ES-I3 (cell line): ENCODE measurements at regions not wholly inside any gene's neighbourhood (a gene's known extent, or its start where the extent isn't known, plus 50 kb on each side); places are given as distances from the start of the nearest gene placed in this dataset.
"Not testable (repeated sequence)": the region's sequence is repeated elsewhere in the genome, so short reads cannot be mapped to it uniquely, and the experiment has no call there.

Experiments used
- H3K36me3 ChIP-seq: 2 replicates; pipeline ENCODE4 v1.6.1; 2013; ENCODE audit warnings: mild to moderate bottlenecking, low read length, control low read depth, moderate library complexity; ENCODE audit not compliant: insufficient read depth
- H3K4me1 ChIP-seq: 2 replicates; pipeline ENCODE4 v1.6.1; 2013; ENCODE audit warnings: mild to moderate bottlenecking, control low read depth, low read length; ENCODE audit not compliant: insufficient read depth
- H3K9ac ChIP-seq: 2 replicates; pipeline ENCODE4 v1.6.1; 2013; ENCODE audit warnings: low read depth, mild to moderate bottlenecking, low read length, moderate library complexity
- H3K9me3 ChIP-seq: 2 replicates; pipeline ENCODE4 v1.6.1; 2013; ENCODE audit warnings: mild to moderate bottlenecking, low read length, moderate library complexity; ENCODE audit not compliant: control insufficient read depth, insufficient read depth

DNA sequence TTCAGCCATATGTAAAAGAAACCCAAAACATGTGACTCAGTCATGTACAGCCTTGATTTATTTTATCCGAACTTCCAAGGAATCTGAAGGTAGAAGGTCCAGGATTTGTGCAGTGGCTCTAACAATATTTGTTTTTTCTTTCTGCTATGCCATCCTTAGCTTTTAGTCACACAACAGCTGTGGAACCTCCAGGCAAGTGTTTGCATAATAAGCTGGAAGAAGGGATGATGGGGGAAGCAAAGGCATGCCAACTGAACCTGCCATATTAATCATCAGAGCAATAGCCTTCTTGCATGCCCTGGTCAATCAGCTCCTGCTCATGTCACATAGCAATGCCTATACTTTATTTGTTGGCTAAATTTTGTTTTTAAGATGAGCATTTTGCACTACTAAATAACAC lies 444.7 kb upstream of the ARPP21 start:
- Histone ChIP-seq H3K4me1 (no peaks in the 10 kb centered on the region), H3K9me3 (no peaks in the 10 kb centered on the region), H3K36me3 (no peaks in the 10 kb centered on the region), H3K9ac (no peak overlapping the region)

- Histone ChIP-seq H3K9ac (no peak overlapping the region), H3K36me3 (no peaks in the 10 kb centered on the region), H3K9me3 (no peaks in the 10 kb centered on the region), H3K4me1 (no peaks in the 10 kb centered on the region)
These were observed 440.5 kb upstream of the ARPP21 start for GRCh38 chr3:35198857-35199256.

DNA sequence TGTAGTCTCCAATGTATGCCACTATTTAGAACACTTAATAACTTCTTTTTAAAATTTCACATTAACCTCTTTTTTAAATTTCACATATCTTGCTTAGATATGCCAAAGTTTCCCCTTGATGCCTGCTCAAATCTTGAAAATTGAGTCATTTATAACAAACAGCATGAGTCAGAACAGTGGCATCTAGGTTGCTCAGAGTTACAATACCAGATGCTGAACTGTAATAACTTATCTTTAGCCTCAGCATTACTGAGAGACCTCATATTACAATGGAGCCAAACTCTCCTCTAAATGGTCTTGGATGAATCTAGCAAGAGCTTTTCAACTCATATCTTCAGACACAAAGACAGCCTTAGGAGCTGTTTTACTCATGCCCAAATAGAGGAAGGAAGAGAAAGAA lies 439.3 kb upstream of the ARPP21 start:
- Histone ChIP-seq H3K4me1 (no peaks in the 10 kb centered on the region), H3K9me3 (no peaks in the 10 kb centered on the region), H3K36me3 (no peaks in the 10 kb centered on the region), H3K9ac (no peak overlapping the region)

DNA sequence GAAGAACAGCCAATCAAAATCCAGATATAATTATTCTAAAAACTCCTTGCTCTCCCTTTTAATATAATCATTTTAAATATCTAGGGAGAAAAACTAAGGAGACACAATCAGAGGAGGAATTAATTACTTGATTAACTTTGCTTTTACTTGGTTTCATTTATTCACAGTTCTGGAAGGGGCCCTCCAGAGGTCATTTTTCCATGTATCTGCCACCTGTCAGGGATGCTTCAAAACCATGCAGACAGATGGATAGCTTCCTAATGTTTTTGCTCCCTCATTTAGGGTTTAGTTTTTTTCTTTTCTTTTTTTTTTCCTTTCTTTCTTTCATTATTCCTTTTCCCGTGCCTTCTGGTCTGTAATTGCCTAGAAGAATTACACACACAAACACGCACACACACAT lies 438.1 kb upstream of the ARPP21 start:
- no peaks in the 10 kb centered on the region for H3K36me3 ChIP-seq
- H3K4me1 ChIP-seq = no peaks in the 10 kb centered on the region
- H3K9ac ChIP-seq = no peak overlapping the region
- no peaks in the 10 kb centered on the region for H3K9me3 ChIP-seq

GRCh38 chr3:35215525-35216500 lies 423.5 kb upstream of the ARPP21 start:
- Histone ChIP-seq H3K9ac (no peak overlapping the region), H3K4me1 (no peaks in the 10 kb centered on the region), H3K9me3 (no peaks in the 10 kb centered on the region), H3K36me3 (no peaks in the 10 kb centered on the region)

DNA sequence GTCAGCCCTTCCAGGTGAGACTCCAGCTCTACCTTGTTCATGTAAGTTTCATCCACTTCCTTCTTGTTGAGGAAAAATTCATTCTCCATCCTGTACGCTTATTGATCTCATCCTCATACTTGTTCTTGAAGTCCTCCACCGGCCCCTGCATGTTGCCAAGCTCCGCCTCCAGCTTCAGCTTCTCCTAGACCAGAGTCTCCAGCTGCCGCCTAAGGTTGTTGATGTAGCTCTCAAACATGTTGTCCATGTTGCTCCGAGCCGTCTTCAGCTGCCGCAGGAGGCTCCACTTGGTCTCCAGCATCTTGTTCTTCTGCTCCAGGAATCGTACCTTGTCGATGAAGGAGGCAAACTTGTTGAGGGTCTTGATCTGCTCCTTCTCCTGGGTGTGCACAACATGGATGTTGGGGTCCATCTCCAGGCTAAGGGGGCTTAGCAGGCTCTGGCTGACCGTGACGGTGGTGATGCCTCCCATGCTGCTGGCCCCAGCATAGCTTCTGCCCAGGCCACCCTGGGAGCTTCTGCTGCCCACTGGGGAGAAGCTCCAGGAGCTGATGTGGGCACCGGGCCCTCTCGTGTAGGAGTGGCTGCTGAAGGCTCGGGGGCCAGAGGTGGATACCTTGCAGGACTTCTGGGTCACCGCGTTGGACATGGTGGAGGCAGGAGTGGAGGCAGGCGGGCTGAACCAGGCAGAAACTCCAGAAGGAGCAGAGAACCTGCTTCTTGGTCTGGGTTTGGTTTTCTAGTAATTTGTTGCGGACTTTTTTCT lies 422.6 kb upstream of the ARPP21 start:
- H3K4me1 ChIP-seq = no peaks in the 10 kb centered on the region
- H3K36me3 ChIP-seq = no peaks in the 10 kb centered on the region
- H3K9me3 ChIP-seq = no peaks in the 10 kb centered on the region
- no peak overlapping the region for H3K9ac ChIP-seq

GRCh38 chr3:35223632-35224394 lies 415.5 kb upstream of the ARPP21 start:
- Histone ChIP-seq H3K36me3 (no peaks in the 10 kb centered on the region), H3K4me1 (no peaks in the 10 kb centered on the region), H3K9me3 (no peaks in the 10 kb centered on the region), H3K9ac (no peak overlapping the region)

DNA sequence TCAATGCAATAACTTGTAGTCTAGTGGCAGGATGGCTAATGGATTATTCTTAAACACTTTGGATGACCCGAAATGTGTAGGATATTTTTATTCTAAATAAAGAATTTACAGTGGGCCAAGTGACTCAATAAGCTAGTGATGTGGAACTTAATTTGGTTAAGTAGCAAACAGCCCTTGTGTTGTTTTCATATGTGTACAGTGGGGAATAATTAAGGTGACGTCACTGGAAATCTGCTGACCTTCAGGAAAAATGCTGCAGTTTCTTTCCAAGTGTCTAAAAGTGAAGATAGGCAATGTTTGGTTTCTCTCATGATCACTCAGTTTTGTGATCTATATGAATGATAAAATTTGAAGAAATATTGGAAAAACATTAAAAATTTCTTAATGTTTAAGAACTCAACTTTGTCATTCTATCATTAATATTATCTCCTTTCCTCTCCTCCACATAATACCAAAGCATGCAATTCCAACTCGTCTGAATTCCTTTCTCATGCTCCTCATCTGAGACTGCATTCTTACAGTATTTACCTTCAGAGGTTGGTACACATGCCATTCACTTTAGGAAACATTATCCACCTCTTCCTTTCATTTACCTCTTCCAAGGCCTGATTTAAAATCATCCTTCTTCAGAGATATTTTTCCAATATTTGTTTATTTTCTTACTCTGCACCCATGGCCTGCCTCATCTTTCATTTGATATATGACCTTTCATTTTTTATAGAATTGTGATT lies 414.6 kb upstream of the ARPP21 start:
- no peaks in the 10 kb centered on the region for H3K36me3 ChIP-seq
- no peak overlapping the region for H3K9ac ChIP-seq
- no peaks in the 10 kb centered on the region for H3K9me3 ChIP-seq
- no peaks in the 10 kb centered on the region for H3K4me1 ChIP-seq

- Histone ChIP-seq H3K9ac (no peak overlapping the region), H3K36me3 (no peaks in the 10 kb centered on the region), H3K9me3 (no peaks in the 10 kb centered on the region), H3K4me1 (no peaks in the 10 kb centered on the region)
These were observed 398.1 kb upstream of the ARPP21 start for GRCh38 chr3:35241236-35241635.

- no peaks in the 10 kb centered on the region for H3K9me3 ChIP-seq
- H3K4me1 ChIP-seq = no peaks in the 10 kb centered on the region
These were observed 384.4 kb upstream of the ARPP21 start for GRCh38 chr3:35254917-35255316.

DNA sequence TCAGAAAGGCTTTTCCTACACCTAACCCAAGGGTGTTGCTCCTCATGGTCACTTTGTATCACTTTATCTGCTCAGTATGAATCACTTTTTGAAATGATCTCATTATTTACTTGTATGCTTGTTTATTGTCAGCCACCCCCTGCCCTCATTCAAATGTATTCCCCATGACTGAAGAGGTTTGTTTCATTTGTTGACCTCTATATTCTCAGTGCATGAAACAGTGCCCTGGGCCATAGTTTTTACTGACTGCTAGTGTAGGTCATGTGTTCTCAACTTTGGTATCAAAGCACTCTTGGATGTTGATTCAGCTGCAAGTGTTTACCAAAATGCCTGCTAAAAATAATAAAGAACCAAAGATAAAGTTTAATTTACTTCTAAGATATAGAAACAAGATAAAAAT lies 381.7 kb upstream of the ARPP21 start:
- H3K36me3 ChIP-seq = no peaks in the 10 kb centered on the region
- H3K9me3 ChIP-seq = no peaks in the 10 kb centered on the region
- no peak overlapping the region for H3K9ac ChIP-seq
- no peaks in the 10 kb centered on the region for H3K4me1 ChIP-seq

More at GRCh38 chr3:35254917-35255316, 384.4 kb upstream of the ARPP21 start:
- H3K36me3 ChIP-seq = no peaks in the 10 kb centered on the region
- no peak overlapping the region for H3K9ac ChIP-seq

- H3K4me1 ChIP-seq = no peaks in the 10 kb centered on the region
- no peaks in the 10 kb centered on the region for H3K9me3 ChIP-seq
- no peak overlapping the region for H3K9ac ChIP-seq
- no peaks in the 10 kb centered on the region for H3K36me3 ChIP-seq
These were observed 376.9 kb upstream of the ARPP21 start for GRCh38 chr3:35262406-35262805.

GRCh38 chr3:35263477-35263876 lies 375.8 kb upstream of the ARPP21 start:
- no peaks in the 10 kb centered on the region for H3K9me3 ChIP-seq
- no peak overlapping the region for H3K9ac ChIP-seq
- no peaks in the 10 kb centered on the region for H3K36me3 ChIP-seq
- H3K4me1 ChIP-seq = no peaks in the 10 kb centered on the region

DNA sequence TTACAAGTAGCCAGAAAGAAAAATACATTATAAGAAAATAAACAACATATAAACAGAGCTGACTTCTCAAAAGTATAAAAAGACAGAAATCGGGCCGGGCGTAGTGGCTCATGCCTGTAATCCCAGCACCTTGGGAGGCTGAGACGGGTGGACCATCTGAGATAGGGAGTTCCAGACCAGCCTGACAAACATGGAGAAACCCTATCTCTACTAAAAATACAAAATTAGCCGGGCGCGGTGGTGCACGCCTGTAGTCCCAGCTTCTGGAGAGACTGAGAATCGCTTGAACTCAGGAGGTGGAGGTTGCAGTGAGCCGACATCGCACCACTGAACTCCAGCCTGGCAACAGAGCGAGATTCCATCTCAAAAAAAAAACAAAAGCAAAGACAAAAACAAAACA lies 373.3 kb upstream of the ARPP21 start:
- not testable (repeated sequence) for H3K36me3 ChIP-seq, H3K9ac ChIP-seq, H3K9me3 ChIP-seq, H3K4me1 ChIP-seq
